GM19395 (cell line): ENCODE measurements at regions not wholly inside any gene's neighbourhood (a gene's known extent, or its start where the extent isn't known, plus 50 kb on each side); places are given as distances from the start of the nearest gene placed in this dataset.

ENCODE experiments used
- ATAC-seq: cut with Tn5 transposase; IDR thresholded peaks from one replicate; pipeline ENCODE4 v1.9.1; 2021; ENCODE audit warnings: mild to moderate bottlenecking, moderate library complexity; ENCODE audit not compliant: unreplicated experiment

DNA sequence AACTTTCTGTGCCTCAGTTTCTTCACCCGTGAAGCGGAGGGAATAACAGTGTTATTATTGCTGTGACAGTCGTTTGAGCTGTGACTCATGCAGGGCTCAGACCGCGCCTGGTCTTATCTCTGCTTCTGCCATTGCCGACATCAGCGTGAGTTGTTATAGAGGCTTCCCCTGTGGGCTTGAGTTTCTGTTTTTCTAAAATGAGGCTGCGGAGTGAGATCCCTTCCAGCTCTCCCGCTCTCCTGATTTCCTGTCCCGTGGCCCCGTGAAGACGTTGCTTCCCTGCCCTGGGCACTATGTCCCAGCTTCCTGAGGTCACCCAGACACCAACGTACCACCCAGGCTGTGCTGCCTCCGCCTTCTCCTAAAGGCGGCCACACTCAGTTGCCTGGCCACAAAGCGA lies 278.5 kb downstream of the BMP7 start:
- no peak for ATAC-seq

DNA sequence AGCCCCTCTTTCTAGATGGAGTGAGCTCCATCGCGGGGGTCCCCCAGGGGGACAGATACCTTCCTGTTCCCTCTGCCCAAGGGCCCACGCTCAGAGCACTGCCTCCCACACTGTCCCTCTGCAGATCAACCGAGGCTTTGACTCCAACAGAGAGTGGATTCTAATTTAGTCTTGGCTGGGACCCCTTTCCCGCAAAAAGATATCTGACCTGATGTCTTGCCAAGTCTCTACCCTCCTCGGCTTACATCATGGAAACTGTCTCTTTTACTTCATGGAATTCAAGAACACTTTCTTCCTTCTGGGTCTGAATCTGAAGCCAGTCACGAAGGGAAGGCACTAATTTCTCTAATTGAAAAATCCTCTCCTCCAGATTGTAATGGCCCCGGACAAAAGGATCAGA lies 278.0 kb downstream of the BMP7 start:
- ATAC-seq = no peak

GRCh38 chr20:56989516-56989915 lies 276.9 kb downstream of the BMP7 start:
- ATAC-seq = no peak

DNA sequence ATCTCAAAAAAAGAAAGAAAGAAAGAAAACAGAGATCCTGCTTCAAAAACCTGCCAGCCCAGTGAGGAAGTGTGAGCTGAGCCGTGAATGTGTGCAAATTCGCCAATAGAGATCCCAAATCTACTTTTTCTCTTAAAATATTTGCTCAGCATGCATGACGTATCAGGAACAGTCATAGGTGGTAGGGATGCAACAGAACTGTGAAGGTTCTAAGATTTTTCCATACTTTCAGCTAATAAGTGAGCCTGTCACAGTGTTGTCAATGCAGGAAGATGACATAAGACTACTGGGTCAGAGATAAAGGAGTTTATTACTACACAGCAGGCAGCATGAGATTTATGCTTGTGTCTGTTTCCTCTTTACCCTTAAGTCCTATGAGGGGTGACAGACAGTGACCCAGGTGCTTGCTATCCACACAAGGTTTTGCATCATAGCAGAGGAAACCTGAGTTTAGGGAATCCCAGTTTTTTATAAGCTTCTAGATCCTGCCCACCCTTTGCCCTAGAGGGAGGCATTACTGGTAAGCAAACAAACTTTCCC lies 273.4 kb downstream of the BMP7 start:
- ATAC-seq = no peak

DNA sequence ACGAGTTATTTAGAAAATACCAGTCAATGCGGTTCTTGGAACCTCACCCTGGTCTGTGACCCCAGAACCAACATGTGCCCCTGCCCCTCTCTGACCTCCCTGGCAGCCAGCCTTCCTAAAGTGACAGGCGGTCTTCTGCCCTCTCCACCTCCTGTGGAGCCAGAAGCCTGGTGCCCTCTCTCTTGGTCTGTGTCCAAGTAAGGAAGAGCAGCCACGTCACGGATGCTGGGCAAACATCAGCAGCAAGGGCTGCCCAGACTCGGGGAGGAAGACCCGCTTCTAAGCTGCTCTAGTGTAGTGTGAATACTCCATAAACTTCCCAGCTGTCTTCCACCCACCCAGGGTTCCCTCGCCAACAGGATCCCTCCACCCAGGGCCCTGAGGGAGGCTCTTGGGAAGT lies 272.4 kb downstream of the BMP7 start:
- ATAC-seq = no peak

- ATAC-seq = no peak
Observed at GRCh38 chr20:56995149-56995548, 271.3 kb downstream of the BMP7 start.

DNA sequence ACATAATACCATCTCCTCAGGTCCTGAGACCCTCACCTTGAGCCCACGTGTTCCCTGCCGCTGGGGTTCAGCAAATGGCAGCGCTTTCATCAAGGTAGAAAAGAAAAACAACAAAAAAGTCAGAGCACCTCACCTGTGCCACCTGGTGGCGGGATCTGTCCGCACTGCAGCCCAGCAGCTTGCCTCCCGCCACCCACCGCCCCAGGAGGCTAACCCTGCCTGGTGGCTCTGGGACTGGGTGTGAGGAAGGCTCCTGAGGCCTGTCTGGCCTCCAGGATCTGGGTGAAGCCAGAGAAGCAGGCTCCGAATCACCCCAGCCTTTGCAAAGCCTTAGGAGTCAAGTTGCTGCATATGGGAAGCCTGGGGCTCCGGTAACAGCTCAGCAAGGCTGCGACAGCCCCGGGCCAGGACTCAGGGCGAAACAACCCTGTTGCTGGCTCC lies 270.8 kb downstream of the BMP7 start:
- ATAC-seq = no peak

DNA sequence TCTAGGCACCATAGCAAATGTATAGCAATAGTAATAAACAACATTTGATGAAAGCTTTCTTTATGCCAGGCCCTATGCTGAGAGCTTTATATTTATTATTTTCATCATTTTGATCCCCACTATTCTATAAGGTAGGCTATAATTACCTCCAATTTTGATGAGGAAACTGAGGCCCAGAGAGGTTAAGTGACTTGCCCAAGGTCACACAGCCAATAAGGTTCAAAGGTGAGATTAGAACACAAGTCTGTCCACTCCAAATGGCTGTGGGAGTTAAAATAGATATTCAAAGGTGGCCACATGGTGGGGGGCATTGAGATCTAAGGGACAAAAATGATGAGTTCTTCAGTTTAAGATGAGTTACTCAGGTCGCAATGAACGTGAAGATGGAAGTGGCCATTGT lies 269.9 kb downstream of the BMP7 start:
- ATAC-seq = no peak

DNA sequence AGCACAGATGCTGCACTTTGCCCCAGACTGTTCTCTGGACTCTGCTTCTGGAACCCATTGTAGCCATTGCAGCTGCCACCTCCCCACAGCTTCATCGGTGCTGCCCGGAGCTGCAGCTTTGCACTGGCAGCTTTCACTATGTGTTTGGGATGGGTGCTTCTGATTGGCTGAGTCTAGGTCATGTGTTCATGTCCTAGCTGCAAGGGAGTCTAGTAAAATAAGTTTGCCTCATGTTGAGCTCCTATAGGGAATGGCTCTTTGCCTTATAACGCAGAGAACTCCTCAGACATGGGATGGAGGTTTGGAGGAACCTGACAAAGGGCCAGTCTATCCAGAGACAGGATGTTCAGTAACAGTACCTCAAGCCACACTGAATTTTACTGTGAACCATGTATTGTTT lies 268.0 kb downstream of the BMP7 start:
- ATAC-seq = no peak

- ATAC-seq = no peak
Observed at GRCh38 chr20:57000441-57000968, 265.9 kb downstream of the BMP7 start.

- ATAC-seq = no peak
Observed at GRCh38 chr20:57001126-57001767, 265.2 kb downstream of the BMP7 start.

GRCh38 chr20:57002066-57002570 lies 264.3 kb downstream of the BMP7 start:
- no peak for ATAC-seq

GRCh38 chr20:57003012-57003411 lies 263.4 kb downstream of the BMP7 start:
- no peak for ATAC-seq

GRCh38 chr20:57004416-57004815 lies 262.0 kb downstream of the BMP7 start:
- ATAC-seq = no peak

GRCh38 chr20:57004951-57005933 lies 261.2 kb downstream of the BMP7 start:
- ATAC-seq = no peak

DNA sequence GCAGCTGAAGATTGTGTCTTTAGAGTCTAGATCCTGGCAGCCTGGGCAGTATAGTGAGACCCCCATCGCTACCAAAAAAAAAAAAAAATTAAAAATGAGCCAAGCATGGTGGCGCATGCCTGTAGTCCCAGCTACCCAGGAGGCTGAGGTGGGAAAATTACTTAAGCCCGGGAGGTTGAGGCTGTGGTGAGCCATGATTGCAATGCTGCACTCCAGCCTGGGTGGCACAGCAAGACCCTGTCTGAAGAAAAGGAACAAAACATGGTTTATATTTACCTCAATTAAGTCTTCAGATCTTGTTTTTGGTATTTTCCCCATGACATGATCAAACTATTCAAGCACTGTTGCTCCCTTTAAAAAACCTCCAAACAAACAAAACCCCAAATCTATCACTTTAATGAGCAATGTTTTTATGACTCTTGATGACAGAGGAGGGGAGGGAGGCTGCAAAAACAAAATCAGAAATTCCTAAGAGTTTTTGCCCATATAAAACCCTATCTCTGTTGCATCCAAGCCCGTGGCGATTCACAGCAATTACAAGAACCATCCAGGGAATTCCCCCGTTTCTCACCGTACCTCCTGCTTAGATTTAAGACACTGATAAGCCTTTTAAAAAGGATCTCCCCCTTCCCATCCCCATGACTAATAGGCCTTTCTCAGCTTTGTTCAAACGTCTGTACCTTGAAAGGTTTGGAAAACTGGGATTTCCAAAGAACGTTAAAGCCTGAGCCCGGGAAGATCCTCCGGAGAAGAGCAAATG lies 259.9 kb downstream of the BMP7 start:
- no peak for ATAC-seq

- ATAC-seq = no peak
Observed at GRCh38 chr20:57007171-57007540, 259.3 kb downstream of the BMP7 start.

GRCh38 chr20:57008217-57008616 lies 258.2 kb downstream of the BMP7 start:
- no peak for ATAC-seq

DNA sequence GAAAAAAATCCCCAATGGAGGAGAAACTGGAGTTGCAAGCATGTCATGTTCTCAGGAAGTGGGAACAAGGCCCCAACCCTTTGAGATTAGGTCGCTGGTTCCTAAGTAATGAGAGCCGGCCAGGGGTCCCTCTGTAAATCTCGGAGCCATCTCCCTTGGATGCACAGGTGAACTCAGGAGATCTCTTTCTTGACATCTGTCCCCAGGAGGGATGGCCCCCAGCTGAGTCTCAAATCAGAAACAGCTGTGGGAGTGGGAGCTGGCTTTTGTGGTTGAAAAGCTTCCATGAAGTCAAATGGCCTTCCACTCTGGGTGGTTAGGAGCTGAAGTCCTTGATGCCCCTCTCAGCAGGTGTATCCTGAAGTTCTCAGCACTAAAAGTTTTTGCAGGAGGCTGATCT lies 257.1 kb downstream of the BMP7 start:
- ATAC-seq = no peak

GRCh38 chr20:57009775-57010174 lies 256.7 kb downstream of the BMP7 start:
- no peak for ATAC-seq

DNA sequence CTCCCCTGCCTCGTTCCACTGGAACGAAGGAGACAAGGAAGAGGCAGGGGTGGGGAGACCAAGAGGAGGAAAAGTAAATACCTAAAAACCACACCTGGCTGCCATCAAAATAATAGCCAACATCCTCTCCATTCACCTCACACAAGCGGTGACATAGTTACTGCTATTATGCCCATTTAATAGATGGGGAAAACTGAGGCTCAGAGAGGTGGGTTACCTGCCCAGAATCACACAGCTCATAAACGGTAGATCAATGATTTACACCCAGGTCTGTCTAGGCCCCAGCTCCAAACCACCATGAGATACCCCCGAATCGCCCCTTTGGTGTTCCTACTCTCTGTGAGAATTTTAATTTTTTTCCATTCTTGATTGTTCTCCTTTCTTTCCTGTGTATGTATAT lies 253.8 kb downstream of the BMP7 start:
- ATAC-seq = no peak
